HepG2 (cell line): ENCODE measurements at regions not wholly inside any gene's neighbourhood (a gene's known extent, or its start where the extent isn't known, plus 50 kb on each side); places are given as distances from the start of the nearest gene placed in this dataset.

Experiments
- ATAC-seq: fragments of 200-7000 bp; cut with Tn5 transposase; 3 replicates; pipeline ENCODE4 v1.9.1; 2020; ENCODE audit warnings: mild to moderate bottlenecking, moderate library complexity
- BruUV-seq: library from RNA; stranded (reverse); fragments of 400-500 nt; replicated peaks from 2 replicates; lab custom pipeline; 2021; lab: Mats Ljungman, UMichigan
- CTCF ChIA-PET: fragments of 300-600 bp; formaldehyde crosslinking; extraction: SDS; loops from one replicate; lab custom pipeline; 2021; ENCODE audit warnings: low total read pairs, inconsistent platforms, low intra/inter-chr PET ratio; lab: Yijun Ruan, JAX
- POLR2A ChIA-PET: fragments of 350-600 bp; sonication (Branson Sonifier 250); formaldehyde crosslinking; loops from one replicate; lab custom pipeline; 2020; ENCODE audit warnings: antibody characterized with exemption, inconsistent platforms; lab: Yijun Ruan, JAX
- DNase-seq: peaks from one replicate; pipeline ENCODE4 v3.0.0-alpha.2; 2015; ENCODE audit warnings: low spot score
- FAIRE-seq: peaks from 3 replicates; lab custom pipeline; 2011; peaks lifted over from hg19 to GRCh38; lab: Jason Lieb, UNC
- H2AFZ ChIP-seq: one replicate; pipeline ENCODE4 v1.6.1; 2011; ENCODE audit warnings: low read length, inconsistent platforms
- H3K27ac ChIP-seq: fragments of 300-600 bp; 3 replicates; pipeline ENCODE4 v1.8.0; 2011; ENCODE audit warnings: mixed run types, mild to moderate bottlenecking, mixed read lengths, low read length, inconsistent platforms; ENCODE audit not compliant: insufficient read depth; ENCODE audit errors: extremely low read length
- H3K27me3 ChIP-seq, 2 experiments: fragments of 200-600 bp in 1 of 2; 2 replicates in 1 of 2; 3 replicates in 1 of 2; pipeline versions ENCODE4 v1.6.0 to v1.8.0; 2011; ENCODE audit warnings: low read length in 2 of 2, mild to moderate bottlenecking in 2 of 2, moderate library complexity in 2 of 2, inconsistent platforms in 1 of 2; ENCODE audit not compliant: insufficient read depth in 2 of 2, control insufficient read depth in 1 of 2
- H3K36me3 ChIP-seq, 2 experiments: fragments of 200-600 bp in 1 of 2; replicated peaks in 1 of 2; 2 replicates in 1 of 2; 3 replicates in 1 of 2; pipeline versions ENCODE4 v1.5.1 to v1.8.0; 2011; ENCODE audit warnings: low read length in 2 of 2, inconsistent platforms in 1 of 2; ENCODE audit not compliant: insufficient read depth in 2 of 2, control insufficient read depth in 1 of 2
- H3K4me1 ChIP-seq: 2 replicates; pipeline ENCODE4 v1.5.1; 2012; ENCODE audit warnings: low read length, inconsistent platforms; ENCODE audit not compliant: insufficient read depth
- H3K4me2 ChIP-seq: 2 replicates; pipeline ENCODE4 v1.6.0; 2011; ENCODE audit warnings: low read depth, low read length, inconsistent platforms
- H3K4me3 ChIP-seq, 3 experiments: fragments of 200-600 bp in 1 of 3; sonication (generic), shearing (Covaris generic) in 1 of 3; replicated peaks in 1 of 3; 2 replicates each; pipeline ENCODE4 v1.5.1; 2011 to 2016; ENCODE audit warnings: low read length in 3 of 3, inconsistent platforms in 2 of 3, low read depth in 2 of 3, mild to moderate bottlenecking in 2 of 3, control low read depth in 1 of 3, mixed read lengths in 1 of 3; ENCODE audit not compliant: insufficient read depth in 1 of 3
- H3K79me2 ChIP-seq: one replicate; pipeline ENCODE4 v1.6.1; 2011; ENCODE audit warnings: low read length, inconsistent platforms; ENCODE audit not compliant: insufficient read depth
- H3K9ac ChIP-seq: 2 replicates; pipeline ENCODE4 v1.6.0; 2011; ENCODE audit warnings: mild to moderate bottlenecking, low read depth, low read length, inconsistent platforms; ENCODE audit not compliant: insufficient read depth
- H3K9me3 ChIP-seq: 2 replicates; pipeline ENCODE4 v1.5.1; 2012; ENCODE audit warnings: mild to moderate bottlenecking, low read length
- H4K20me1 ChIP-seq: 2 replicates; pipeline ENCODE4 v1.6.0; 2011; ENCODE audit warnings: inconsistent platforms, mild to moderate bottlenecking, low read length, moderate library complexity; ENCODE audit not compliant: insufficient read depth
- FIP1L1 ChIP-seq: fragments of 200-400 bp; formaldehyde crosslinking; IDR thresholded peaks from 2 replicates; pipeline ENCODE4 v1.6.1; 2018; ENCODE audit warnings: low read depth, mild to moderate bottlenecking, low read length, moderate library complexity, borderline replicate concordance; ENCODE audit not compliant: insufficient read depth
- ZNF547 ChIP-seq: sonication (generic); formaldehyde crosslinking; IDR thresholded peaks from 2 replicates; pipeline ENCODE4 v1.5.1; 2020; ENCODE audit warnings: mild to moderate bottlenecking, missing genetic modification reagents
- WGBS: methylation state at CpG from one replicate; pipeline ENCODE4 v1.1.6; 2017; ENCODE audit warnings: low lambda C conversion rate; 5-methylcytosine and 5-hydroxymethylcytosine counted together
- in situ Hi-C: cut with HindIII; loops from 2 replicates; pipeline ENCODE4 v1.10.0; 2017; ENCODE audit warnings: low pct_unique_long_range_greater_than_20kb; ENCODE audit not compliant: extremely low pct_ligation_motif_present
- intact Hi-C: fragments of 100-400 bp; cut with micrococcal nuclease; formaldehyde crosslinking; loops from one replicate; pipeline ENCODE4 v1.10.0; 2022; ENCODE audit not compliant: unreplicated experiment
- TF ChIP-seq, protein P1 (sequence below), 2 experiments: fragments of 450-650 bp in 1 of 2; sonication (generic) in 1 of 2; formaldehyde crosslinking in 1 of 2; IDR thresholded peaks; 2 replicates each; pipeline versions ENCODE4 v1.6.1 to v1.8.0; 2016 to 2022; ENCODE audit warnings: antibody characterized with exemption in 1 of 2, mild to moderate bottlenecking in 1 of 2, missing genetic modification reagents in 1 of 2

DNA sequence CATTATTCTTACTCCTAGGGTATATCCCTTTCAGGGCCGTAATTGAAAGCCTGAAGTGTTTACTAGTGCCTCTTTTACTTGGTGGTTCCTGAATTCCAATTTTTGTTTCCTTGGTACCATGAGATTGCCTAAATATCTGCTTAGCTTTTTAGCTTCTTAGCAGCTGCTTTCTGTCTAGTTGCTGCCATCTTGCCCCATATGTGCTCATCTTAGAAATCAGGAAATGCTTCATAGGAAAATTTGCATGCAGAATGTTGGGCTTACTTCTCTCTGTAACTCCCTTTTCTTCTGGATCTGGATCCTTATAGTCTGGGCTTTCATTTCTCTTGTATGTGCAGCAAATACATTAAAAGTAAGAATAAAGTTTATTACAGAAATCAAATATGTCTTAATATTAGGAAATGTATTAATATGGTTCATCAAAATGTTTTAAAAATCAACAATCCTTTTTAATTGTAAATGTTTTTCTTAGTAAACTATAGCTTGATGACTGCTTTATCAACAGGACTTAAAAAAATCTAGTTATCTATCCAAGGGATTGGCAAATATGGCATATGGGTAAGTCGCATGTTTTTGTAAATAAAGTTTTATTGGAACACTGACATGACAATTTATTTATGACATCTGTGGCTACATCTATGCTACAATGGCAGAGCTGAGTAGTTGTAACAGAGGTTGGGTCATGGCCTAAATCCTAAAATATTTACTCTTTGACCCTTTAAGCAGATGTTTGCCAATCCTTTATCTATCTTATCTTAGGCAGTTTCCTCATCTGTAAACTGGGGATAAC is 73.5 kb upstream of the CDK6 start:
- H3K4me3 ChIP-seq: no peak overlapping the region
- no peak overlapping the region for H2AFZ ChIP-seq
- no peak for ATAC-seq
- in situ Hi-C loops (no loop called here), intact Hi-C loops (no loop called here)
- POLR2A ChIA-PET: no interaction called here
- H3K4me1 ChIP-seq: no peaks in the 10 kb centered on the region
- H4K20me1 ChIP-seq: no peaks in the 10 kb centered on the region
- CTCF ChIA-PET: no interaction called here
- 57% methylated on average over 2 of the region's 2 CpGs for WGBS
- FAIRE-seq: no peak
- DNase-seq: no peak
- no peaks in the 10 kb centered on the region for H3K9me3 ChIP-seq
- no peak overlapping the region for H3K4me2 ChIP-seq
- H3K36me3 ChIP-seq: no peaks in the 10 kb centered on the region
- no peaks in the 10 kb centered on the region for H3K79me2 ChIP-seq
- H3K27me3 ChIP-seq: no peaks in the 10 kb centered on the region
- TF ChIP-seq FIP1L1 (no peak), ZNF547 (CRISPR knock-in tag) (no peak)
- TF ChIP-seq, protein P1, sequence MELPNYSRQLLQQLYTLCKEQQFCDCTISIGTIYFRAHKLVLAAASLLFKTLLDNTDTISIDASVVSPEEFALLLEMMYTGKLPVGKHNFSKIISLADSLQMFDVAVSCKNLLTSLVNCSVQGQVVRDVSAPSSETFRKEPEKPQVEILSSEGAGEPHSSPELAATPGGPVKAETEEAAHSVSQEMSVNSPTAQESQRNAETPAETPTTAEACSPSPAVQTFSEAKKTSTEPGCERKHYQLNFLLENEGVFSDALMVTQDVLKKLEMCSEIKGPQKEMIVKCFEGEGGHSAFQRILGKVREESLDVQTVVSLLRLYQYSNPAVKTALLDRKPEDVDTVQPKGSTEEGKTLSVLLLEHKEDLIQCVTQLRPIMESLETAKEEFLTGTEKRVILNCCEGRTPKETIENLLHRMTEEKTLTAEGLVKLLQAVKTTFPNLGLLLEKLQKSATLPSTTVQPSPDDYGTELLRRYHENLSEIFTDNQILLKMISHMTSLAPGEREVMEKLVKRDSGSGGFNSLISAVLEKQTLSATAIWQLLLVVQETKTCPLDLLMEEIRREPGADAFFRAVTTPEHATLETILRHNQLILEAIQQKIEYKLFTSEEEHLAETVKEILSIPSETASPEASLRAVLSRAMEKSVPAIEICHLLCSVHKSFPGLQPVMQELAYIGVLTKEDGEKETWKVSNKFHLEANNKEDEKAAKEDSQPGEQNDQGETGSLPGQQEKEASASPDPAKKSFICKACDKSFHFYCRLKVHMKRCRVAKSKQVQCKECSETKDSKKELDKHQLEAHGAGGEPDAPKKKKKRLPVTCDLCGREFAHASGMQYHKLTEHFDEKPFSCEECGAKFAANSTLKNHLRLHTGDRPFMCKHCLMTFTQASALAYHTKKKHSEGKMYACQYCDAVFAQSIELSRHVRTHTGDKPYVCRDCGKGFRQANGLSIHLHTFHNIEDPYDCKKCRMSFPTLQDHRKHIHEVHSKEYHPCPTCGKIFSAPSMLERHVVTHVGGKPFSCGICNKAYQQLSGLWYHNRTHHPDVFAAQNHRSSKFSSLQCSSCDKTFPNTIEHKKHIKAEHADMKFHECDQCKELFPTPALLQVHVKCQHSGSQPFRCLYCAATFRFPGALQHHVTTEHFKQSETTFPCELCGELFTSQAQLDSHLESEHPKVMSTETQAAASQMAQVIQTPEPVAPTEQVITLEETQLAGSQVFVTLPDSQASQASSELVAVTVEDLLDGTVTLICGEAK (IDR thresholded peaks at IDR 0.05): peak; percentile 47; the same call in 1 of the 2 replicates
- TF ChIP-seq, protein P1 (CRISPR knock-in tag; IDR thresholded peaks at IDR 0.05): no peak; the same call in 1 of the 2 replicates
- TF ChIP-seq, all 625 proteins: peak for 1
- BruUV-seq: no TSS peak
- no peak overlapping the region for H3K9ac ChIP-seq
- H3K27ac ChIP-seq: no peak overlapping the region
